ENCODE measurements at regions not wholly inside any gene's neighbourhood (a gene's known extent, or its start where the extent isn't known, plus 50 kb on each side); places are given as distances from the start of the nearest gene placed in this dataset.
"Not testable (repeated sequence)": the region's sequence is repeated elsewhere in the genome, so short reads cannot be mapped to it uniquely, and the experiment has no call there.

GRCh38 chr11:129503646-129504045, 128.0 kb downstream of the BARX2 start:
- DNase-seq (ENCODE audit: low read depth in 2 of 2): no peak

DNA sequence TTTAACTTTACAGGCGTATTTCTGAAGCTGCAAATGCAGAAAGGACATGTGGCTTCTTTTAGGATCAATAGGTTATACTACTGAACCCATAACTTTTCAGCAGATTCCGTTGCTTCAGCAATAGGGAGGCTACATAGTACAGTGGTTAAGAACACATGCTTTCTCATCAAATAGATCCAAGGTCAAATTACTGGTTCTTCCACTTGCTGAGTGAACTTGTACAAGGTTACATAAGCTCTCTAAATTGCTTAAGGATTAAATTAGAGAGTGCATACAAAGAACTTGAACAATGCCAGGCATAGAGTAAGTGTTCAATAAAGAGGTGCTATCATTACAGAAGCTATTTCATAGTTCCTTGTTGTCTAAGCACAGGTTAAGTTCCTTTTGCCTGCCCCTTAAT, 129.6 kb downstream of the BARX2 start:
- no peak for DNase-seq (ENCODE audit: low read depth in 2 of 2)

DNA sequence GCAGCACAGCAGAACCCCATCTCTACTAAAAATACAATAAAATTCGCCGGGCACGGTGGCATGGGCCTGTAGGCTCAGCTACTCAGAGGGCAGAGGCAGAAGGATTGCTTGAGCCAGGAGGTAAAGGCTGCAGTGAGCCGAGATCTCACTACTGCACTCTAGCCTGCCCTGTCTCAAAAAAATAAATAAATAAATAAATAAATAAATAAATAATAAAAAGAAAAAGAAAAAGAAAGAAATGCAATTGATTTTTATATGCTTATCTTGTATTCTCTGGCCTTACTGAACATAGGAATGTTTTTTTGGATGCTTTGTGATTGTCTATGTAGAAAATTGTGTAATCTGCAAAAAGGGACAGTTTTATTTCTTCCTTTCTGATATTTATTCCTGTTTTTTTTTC, 132.5 kb downstream of the BARX2 start:
- DNase-seq (ENCODE audit: low read depth in 2 of 2): no peak

DNA sequence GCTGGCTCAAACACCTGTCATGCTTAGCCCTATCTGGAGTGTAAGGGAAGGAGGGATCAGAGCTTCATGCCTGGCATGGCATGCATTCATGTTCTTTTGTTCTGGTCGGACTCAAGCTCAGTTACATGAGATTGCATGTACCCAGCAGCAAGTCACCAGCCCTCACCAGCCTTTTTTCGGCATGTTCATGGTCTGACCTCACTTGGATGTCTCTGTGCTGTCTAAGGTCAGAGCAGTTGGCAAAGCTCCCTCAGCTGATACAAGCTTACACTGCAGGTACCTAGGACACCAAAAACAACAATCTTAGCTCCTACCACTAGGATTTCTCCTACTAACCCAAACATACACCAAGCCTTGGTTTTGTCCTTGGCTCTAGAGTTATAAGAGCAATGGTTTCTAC, 152.6 kb downstream of the BARX2 start:
- DNase-seq (ENCODE audit: low read depth in 2 of 2): no peak

- no peak for DNase-seq (ENCODE audit: low read depth in 2 of 2)
These were observed 154.7 kb downstream of the BARX2 start for GRCh38 chr11:129530154-129530895.

GRCh38 chr11:129533395-129533794, 157.7 kb downstream of the BARX2 start:
- DNase-seq (ENCODE audit: low read depth in 2 of 2): no peak

DNA sequence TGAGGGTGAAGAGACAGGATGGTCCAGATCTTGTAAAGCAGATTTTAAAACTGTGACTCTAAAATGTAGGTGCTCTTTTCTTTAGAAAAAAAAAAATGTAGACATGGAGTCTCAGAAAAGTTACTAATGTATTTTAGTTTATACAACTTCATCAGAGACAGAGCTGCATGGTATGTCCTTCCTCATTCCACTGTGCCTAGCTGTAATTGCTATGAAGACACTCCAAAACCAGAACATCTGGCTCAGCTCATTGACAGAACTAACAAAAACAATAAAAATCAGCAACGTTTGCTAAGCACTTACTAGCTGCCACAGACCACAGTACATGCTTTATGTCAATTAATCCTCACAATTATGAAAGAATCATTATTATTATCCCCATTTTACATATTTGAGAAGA, 160.7 kb downstream of the BARX2 start:
- no peak for DNase-seq (ENCODE audit: low read depth in 2 of 2)

GRCh38 chr11:129538323-129538722, 162.7 kb downstream of the BARX2 start:
- DNase-seq (ENCODE audit: low read depth in 2 of 2): no peak

DNA sequence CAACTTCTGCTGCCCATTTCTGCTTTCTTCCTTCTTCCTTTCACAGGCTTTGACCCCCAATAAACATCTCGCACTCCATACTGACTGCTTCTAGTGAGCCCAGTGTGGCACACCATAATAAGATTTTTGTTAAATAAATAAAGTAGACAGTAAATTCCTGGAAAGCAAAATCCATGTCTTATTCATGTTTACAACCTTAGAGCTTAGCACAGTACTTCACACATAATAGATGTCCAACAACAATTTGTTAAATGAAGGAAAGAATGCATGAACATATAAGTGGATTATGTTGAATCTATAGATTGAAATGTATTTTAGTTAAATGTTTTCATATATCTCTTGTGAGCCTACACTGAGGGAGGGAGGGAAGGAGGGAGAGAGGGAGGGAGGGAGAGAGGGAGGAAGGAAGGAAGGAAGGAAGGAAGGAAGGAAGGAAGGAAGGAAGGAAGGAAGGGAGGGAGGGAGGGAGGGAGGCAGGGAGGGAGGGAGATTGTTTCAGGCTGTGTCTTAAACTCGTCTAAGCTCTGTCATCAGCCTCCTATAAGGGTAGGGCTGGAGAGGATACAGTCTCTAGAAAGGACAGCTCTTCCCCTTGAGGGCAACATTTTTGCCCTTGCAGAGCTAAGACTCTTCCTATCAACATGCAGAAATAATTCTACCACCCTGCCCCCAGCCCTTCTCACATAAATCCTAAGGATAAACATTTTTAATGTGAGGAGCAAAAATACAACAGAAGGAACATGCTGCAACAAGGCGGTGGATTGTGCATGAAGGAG, 168.1 kb downstream of the BARX2 start:
- DNase-seq (ENCODE audit: low read depth in 2 of 2): no peak

DNA sequence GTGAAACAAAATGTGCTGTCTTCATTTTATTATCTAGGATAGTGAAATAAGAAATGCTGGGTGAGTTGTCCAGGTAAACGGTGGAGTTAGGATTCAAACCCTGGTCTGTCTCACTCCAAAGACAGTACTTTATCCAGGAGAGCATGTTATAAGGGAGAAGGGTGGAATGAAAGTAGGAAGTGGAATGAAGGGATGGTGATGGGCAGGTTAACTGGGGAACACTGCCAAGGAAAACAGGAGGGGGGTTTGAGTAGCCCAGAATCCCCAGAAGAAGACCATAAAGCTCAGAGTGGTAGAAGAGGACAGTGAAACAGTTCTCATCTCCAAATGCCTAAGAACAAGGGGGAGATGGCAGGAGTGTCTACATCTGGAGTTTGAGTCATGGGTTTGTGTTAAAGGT, 169.0 kb downstream of the BARX2 start:
- DNase-seq (ENCODE audit: low read depth in 2 of 2): no peak

DNA sequence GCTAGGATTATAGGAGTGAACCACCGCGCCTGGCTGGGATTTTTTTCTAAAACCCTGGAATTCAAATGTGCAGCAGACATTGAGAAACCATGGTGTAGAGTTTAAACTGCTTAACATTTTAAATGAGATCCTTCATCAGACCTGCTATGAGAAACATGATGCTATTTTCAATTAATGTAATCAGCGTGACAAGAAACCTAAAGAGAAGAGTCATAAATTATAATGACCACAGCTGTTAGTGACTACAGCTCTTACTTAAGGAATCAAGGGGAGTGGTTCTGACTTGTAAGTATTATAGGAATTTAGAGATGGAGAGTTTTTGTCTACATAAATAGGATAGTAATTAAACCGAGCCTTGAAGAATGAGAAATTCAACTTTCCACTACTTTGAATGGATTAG, 170.6 kb downstream of the BARX2 start:
- DNase-seq (ENCODE audit: low read depth in 2 of 2): no peak

GRCh38 chr11:129557421-129557820, 181.8 kb downstream of the BARX2 start:
- no peak for DNase-seq (ENCODE audit: low read depth in 2 of 2)

- DNase-seq (ENCODE audit: low read depth in 2 of 2): no peak
These were observed 193.4 kb downstream of the BARX2 start for GRCh38 chr11:129569007-129569406.

GRCh38 chr11:129572667-129573066, 197.0 kb downstream of the BARX2 start:
- DNase-seq (ENCODE audit: low read depth in 2 of 2): not testable (repeated sequence)

- DNase-seq (ENCODE audit: low read depth in 2 of 2): no peak
These were observed 197.5 kb downstream of the BARX2 start for GRCh38 chr11:129573161-129573560.

DNA sequence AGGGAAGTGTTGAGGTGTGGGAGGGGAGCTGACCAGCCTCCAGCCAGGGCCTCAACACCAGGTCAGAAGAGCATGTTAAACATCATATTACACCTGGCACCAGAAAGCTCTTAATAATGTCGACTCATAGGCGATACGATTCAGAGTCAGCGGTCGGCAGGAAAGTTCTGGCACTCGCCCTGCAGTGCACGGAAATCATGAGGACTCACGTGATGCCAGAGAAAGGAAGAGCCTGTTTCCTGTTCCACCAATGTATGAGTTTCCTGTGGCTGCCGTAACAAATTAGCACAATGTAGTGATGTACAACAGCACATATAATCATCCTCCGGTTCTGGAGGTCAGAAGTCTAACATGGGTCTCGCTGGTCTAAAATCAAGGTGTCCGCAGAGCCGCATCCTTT, 198.8 kb downstream of the BARX2 start:
- DNase-seq (ENCODE audit: low read depth in 2 of 2): no peak

DNA sequence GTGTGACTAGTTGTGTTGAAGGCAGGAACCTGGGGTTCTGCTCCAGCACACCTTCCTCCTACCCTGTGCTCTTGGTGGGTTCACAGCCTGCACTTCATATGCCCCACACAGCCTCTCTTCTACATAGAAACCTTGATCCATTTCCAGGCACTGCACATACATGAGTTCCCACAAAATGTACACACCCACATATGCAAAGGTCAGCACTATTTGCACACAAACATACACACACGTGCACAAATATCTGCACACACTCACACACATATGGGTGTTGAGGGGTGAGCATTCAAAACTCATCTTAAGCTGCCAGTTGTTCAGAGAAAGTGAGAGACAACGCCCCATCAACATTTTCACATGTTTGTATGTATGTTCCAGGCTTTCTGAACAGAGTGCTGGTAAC, 201.0 kb downstream of the BARX2 start:
- DNase-seq (ENCODE audit: low read depth in 2 of 2): no peak

GRCh38 chr11:129578006-129578405, 202.4 kb downstream of the BARX2 start:
- DNase-seq (ENCODE audit: low read depth in 2 of 2): no peak

DNA sequence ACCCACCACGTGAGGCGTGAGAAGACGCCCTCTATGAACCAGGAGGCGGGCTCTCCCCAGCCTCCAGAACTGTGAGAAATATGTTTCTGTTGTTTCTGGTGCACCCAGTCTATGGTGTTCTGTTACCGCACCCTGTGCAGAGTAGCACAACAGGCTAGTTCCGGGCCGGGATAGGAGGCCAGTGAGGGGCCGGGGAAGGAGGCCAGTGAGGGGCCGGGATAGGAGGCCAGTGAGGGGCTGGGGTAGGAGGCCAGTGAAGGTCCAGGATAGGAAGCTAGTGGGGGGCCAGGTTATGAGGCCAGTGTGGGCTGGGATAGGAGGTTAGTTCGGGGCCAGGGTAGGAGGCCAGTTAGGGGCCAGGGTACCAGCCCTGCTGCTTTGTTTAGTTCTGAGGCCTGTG, 204.6 kb downstream of the BARX2 start:
- no peak for DNase-seq (ENCODE audit: low read depth in 2 of 2)

- DNase-seq (ENCODE audit: low read depth in 2 of 2): no peak
These were observed 208.7 kb downstream of the BARX2 start for GRCh38 chr11:129584316-129584715.

DNA sequence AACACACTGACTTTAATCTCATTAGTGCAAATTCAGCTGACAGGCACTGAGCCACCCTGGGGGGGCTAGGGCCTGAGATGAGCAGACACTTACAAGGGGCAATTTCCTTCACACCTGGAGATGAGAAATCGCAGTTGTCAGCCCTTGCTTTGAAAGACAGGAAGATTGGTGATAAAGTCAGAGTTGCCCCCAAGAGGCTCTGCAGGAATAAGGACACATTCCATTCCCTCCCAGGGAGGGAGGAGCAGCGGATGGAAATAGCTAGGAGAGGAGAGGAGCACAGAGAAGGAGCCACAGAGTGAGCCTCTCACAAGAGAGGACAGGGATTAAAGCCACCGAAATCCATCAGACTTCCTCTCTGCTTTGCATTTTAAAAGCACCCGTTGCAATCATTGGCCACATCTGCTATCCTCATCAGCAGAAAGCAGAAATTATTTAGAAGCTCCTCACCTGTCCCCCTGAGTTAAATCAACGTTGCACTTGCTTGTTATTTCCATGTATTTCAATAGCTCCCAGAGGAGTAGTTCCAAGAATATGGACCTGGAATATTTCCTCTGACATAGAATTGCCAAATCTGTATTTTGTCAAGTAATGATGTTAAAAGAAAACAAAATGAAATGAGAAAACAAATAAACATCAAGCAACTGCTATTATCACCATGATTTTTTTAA, 213.7 kb downstream of the BARX2 start:
- DNase-seq (ENCODE audit: low read depth in 2 of 2): no peak

- DNase-seq (ENCODE audit: low read depth in 2 of 2): no peak
These were observed 214.5 kb downstream of the BARX2 start for GRCh38 chr11:129590030-129590752.

All from stimulated activated CD8-positive, alpha-beta memory T cell treated with anti-CD3 and anti-CD28 coated beads, Interleukin-7, amount 100 ng/mL, for 4 hours (primary cell).